Memory B cell (primary cell): ENCODE measurements at regions not wholly inside any gene's neighbourhood (a gene's known extent, or its start where the extent isn't known, plus 50 kb on each side); places are given as distances from the start of the nearest gene placed in this dataset.

Experiments
- ATAC-seq: fragments of 150-1000 bp; cut with Tn5 transposase; 2 replicates; pipeline ENCODE4 v1.10.0; 2021; ENCODE audit warnings: low read depth, mild to moderate bottlenecking, moderate library complexity
- DNase-seq, 2 donors: peaks; one replicate each; pipeline ENCODE4 v3.0.0; 2022; ENCODE audit warnings: low spot score in 2 of 2
- H3K27ac Mint-ChIP-seq: one replicate; pipeline ENCODE4 v1.8.0; 2022; ENCODE audit warnings: mild to moderate bottlenecking, moderate library complexity, mixed read lengths
- H3K27me3 Mint-ChIP-seq: one replicate; pipeline ENCODE4 v1.8.0; 2022; ENCODE audit warnings: mixed read lengths
- H3K36me3 Mint-ChIP-seq: one replicate; pipeline ENCODE4 v1.8.0; 2022; ENCODE audit warnings: mild to moderate bottlenecking, mixed read lengths
- H3K4me1 Mint-ChIP-seq: one replicate; pipeline ENCODE4 v1.8.0; 2022; ENCODE audit warnings: mixed read lengths
- H3K4me3 Mint-ChIP-seq: one replicate; pipeline ENCODE4 v1.8.0; 2022; ENCODE audit warnings: mild to moderate bottlenecking, moderate library complexity, mixed read lengths
- H3K9me3 Mint-ChIP-seq: one replicate; pipeline ENCODE4 v1.8.0; 2022; ENCODE audit warnings: mixed read lengths

DNA sequence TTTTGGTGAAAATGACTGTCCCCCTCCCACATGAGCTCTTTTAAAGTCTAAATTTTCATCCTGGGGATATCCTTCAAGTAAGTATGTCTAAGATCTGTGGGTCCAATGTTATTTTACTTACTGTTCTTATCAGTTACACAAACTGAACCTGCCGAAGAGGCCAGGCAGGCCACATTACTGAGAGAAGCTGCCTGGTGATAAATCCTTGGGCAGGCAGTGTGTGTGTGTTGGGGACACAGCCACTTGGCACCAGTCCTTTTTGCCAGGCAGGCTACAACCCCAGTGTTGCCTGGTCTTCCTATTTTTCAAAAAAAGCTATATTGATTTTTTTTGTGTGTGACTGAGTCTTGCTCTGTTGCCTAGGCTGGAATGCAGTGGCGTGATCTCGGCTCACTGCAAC lies 50.6 kb upstream of the RASA2 start:
- no peaks in the 10 kb centered on the region for H3K27me3 Mint-ChIP-seq
- H3K4me3 Mint-ChIP-seq, result no peak overlapping the region
- DNase-seq, result no peak
- no peak overlapping the region for H3K27ac Mint-ChIP-seq
- peaks cover 14% of the 10 kb centered on the region for H3K36me3 Mint-ChIP-seq
- H3K4me1 Mint-ChIP-seq, result peaks cover 19% of the 10 kb centered on the region
- no peak for ATAC-seq
- no peaks in the 10 kb centered on the region for H3K9me3 Mint-ChIP-seq
